ENCODE measurements at regions not wholly inside any gene's neighbourhood (a gene's known extent, or its start where the extent isn't known, plus 50 kb on each side); places are given as distances from the start of the nearest gene placed in this dataset.

- Mint-ChIP-seq H3K36me3 (ENCODE audit: low read depth) (no peaks in the 10 kb centered on the region), H3K4me3 (no peak overlapping the region), H3K27ac (no peak overlapping the region), H3K9me3 (no peaks in the 10 kb centered on the region), H3K27me3 (ENCODE audit: insufficient read depth, low read depth, poor library complexity) (no peaks in the 10 kb centered on the region), H3K4me1 (peaks cover 8% of the 10 kb centered on the region)
- Histone ChIP-seq H3F3A (replicated peaks; ENCODE audit: low read depth) (no peaks in the 10 kb centered on the region), H3K9me2 (ENCODE audit: insufficient read depth) (no peaks in the 10 kb centered on the region), H3K4me3 (no peak overlapping the region), H3K27ac (ENCODE audit: low read depth) (no peak overlapping the region), H3K4me2 (no peak overlapping the region), H4K20me1 (replicated peaks; ENCODE audit: insufficient read depth) (no peaks in the 10 kb centered on the region), H2AFZ (no peak overlapping the region), H3K4me1 (ENCODE audit: insufficient read depth) (no peaks in the 10 kb centered on the region), H3K79me2 (replicated peaks; ENCODE audit: insufficient read depth) (no peaks in the 10 kb centered on the region), H3K36me3 (ENCODE audit: insufficient read depth) (no peaks in the 10 kb centered on the region), H3K27me3 (ENCODE audit: insufficient read depth) (no peaks in the 10 kb centered on the region)
- ATAC-seq (no peak), DNase-seq (ENCODE audit: low spot score) (no peak)
- TF ChIP-seq ZNF331 (CRISPR knock-in tag; IDR thresholded peaks at IDR 0.05; ENCODE audit: low read depth) (no peak), NANOG (IDR thresholded peaks at IDR 0.05; ENCODE audit: borderline replicate concordance) (no peak), REST (IDR thresholded peaks at IDR 0.05; ENCODE audit: unreplicated experiment) (no peak), ZNF114 (CRISPR knock-in tag; IDR thresholded peaks at IDR 0.05) (no peak), CREB1 (CRISPR knock-in tag; IDR thresholded peaks at IDR 0.05; ENCODE audit: low read depth) (no peak), STAT1 (IDR thresholded peaks at IDR 0.05; ENCODE audit: unreplicated experiment) (no peak), EZH2phosphoT487 (IDR thresholded peaks at IDR 0.05; ENCODE audit: unreplicated experiment) (no peak), ETS1 (IDR thresholded peaks at IDR 0.05) (no peak), POLR2AphosphoS5 (IDR thresholded peaks at IDR 0.05; ENCODE audit: low read depth) (no peak), JUNB (IDR thresholded peaks at IDR 0.05; ENCODE audit: unreplicated experiment) (no peak), EZH2 (IDR thresholded peaks at IDR 0.05; ENCODE audit: low read depth, unreplicated experiment) (no peak)
- TF ChIP-seq, protein P1, sequence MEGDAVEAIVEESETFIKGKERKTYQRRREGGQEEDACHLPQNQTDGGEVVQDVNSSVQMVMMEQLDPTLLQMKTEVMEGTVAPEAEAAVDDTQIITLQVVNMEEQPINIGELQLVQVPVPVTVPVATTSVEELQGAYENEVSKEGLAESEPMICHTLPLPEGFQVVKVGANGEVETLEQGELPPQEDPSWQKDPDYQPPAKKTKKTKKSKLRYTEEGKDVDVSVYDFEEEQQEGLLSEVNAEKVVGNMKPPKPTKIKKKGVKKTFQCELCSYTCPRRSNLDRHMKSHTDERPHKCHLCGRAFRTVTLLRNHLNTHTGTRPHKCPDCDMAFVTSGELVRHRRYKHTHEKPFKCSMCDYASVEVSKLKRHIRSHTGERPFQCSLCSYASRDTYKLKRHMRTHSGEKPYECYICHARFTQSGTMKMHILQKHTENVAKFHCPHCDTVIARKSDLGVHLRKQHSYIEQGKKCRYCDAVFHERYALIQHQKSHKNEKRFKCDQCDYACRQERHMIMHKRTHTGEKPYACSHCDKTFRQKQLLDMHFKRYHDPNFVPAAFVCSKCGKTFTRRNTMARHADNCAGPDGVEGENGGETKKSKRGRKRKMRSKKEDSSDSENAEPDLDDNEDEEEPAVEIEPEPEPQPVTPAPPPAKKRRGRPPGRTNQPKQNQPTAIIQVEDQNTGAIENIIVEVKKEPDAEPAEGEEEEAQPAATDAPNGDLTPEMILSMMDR (conservative IDR thresholded peaks at IDR 0.05; ENCODE audit: low read depth in 2 of 2) = no peak
- TF ChIP-seq, protein P2, sequence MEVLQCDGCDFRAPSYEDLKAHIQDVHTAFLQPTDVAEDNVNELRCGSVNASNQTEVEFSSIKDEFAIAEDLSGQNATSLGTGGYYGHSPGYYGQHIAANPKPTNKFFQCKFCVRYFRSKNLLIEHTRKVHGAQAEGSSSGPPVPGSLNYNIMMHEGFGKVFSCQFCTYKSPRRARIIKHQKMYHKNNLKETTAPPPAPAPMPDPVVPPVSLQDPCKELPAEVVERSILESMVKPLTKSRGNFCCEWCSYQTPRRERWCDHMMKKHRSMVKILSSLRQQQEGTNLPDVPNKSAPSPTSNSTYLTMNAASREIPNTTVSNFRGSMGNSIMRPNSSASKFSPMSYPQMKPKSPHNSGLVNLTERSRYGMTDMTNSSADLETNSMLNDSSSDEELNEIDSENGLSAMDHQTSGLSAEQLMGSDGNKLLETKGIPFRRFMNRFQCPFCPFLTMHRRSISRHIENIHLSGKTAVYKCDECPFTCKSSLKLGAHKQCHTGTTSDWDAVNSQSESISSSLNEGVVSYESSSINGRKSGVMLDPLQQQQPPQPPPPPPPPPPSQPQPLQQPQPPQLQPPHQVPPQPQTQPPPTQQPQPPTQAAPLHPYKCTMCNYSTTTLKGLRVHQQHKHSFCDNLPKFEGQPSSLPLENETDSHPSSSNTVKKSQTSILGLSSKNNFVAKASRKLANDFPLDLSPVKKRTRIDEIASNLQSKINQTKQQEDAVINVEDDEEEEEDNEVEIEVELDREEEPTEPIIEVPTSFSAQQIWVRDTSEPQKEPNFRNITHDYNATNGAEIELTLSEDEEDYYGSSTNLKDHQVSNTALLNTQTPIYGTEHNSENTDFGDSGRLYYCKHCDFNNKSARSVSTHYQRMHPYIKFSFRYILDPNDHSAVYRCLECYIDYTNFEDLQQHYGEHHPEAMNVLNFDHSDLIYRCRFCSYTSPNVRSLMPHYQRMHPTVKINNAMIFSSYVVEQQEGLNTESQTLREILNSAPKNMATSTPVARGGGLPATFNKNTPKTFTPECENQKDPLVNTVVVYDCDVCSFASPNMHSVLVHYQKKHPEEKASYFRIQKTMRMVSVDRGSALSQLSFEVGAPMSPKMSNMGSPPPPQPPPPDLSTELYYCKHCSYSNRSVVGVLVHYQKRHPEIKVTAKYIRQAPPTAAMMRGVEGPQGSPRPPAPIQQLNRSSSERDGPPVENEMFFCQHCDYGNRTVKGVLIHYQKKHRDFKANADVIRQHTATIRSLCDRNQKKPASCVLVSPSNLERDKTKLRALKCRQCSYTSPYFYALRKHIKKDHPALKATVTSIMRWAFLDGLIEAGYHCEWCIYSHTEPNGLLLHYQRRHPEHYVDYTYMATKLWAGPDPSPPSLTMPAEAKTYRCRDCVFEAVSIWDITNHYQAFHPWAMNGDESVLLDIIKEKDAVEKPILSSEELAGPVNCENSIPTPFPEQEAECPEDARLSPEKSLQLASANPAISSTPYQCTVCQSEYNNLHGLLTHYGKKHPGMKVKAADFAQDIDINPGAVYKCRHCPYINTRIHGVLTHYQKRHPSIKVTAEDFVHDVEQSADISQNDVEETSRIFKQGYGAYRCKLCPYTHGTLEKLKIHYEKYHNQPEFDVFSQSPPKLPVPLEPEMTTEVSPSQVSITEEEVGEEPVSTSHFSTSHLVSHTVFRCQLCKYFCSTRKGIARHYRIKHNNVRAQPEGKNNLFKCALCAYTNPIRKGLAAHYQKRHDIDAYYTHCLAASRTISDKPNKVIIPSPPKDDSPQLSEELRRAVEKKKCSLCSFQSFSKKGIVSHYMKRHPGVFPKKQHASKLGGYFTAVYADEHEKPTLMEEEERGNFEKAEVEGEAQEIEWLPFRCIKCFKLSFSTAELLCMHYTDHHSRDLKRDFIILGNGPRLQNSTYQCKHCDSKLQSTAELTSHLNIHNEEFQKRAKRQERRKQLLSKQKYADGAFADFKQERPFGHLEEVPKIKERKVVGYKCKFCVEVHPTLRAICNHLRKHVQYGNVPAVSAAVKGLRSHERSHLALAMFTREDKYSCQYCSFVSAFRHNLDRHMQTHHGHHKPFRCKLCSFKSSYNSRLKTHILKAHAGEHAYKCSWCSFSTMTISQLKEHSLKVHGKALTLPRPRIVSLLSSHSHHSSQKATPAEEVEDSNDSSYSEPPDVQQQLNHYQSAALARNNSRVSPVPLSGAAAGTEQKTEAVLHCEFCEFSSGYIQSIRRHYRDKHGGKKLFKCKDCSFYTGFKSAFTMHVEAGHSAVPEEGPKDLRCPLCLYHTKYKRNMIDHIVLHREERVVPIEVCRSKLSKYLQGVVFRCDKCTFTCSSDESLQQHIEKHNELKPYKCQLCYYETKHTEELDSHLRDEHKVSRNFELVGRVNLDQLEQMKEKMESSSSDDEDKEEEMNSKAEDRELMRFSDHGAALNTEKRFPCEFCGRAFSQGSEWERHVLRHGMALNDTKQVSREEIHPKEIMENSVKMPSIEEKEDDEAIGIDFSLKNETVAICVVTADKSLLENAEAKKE (CRISPR knock-in tag; IDR thresholded peaks at IDR 0.05) = no peak
Observed at GRCh38 chrX:138986866-138987265, 275.3 kb upstream of the FGF13 start.
